ENCODE measurements at regions not wholly inside any gene's neighbourhood (a gene's known extent, or its start where the extent isn't known, plus 50 kb on each side); places are given as distances from the start of the nearest gene placed in this dataset.

- no peak for DNase-seq (ENCODE audit: low spot score)
Observed at GRCh38 chr2:177314722-177315264, 50.3 kb upstream of the NFE2L2 start.

- DNase-seq (ENCODE audit: low spot score) = no peak
Observed at GRCh38 chr2:177315364-177315763, 50.8 kb upstream of the NFE2L2 start.

GRCh38 chr2:177316756-177317155 is 52.2 kb upstream of the NFE2L2 start:
- no peak for DNase-seq (ENCODE audit: low spot score)

- DNase-seq (ENCODE audit: low spot score) = no peak
Observed at GRCh38 chr2:177317443-177317842, 52.9 kb upstream of the NFE2L2 start.

GRCh38 chr2:177317857-177318256 is 53.3 kb upstream of the NFE2L2 start:
- DNase-seq (ENCODE audit: low spot score) = no peak

- no peak for DNase-seq (ENCODE audit: low spot score)
Observed at GRCh38 chr2:177318613-177319012, 54.1 kb upstream of the NFE2L2 start.

- no peak for DNase-seq (ENCODE audit: low spot score)
Observed at GRCh38 chr2:177320596-177320995, 56.1 kb upstream of the NFE2L2 start.

GRCh38 chr2:177322801-177323261 is 58.3 kb upstream of the NFE2L2 start:
- DNase-seq (ENCODE audit: low spot score) = no peak

- no peak for DNase-seq (ENCODE audit: low spot score)
Observed at GRCh38 chr2:177324797-177325196, 60.3 kb upstream of the NFE2L2 start.

GRCh38 chr2:177325554-177325953 is 61.0 kb upstream of the NFE2L2 start:
- DNase-seq (ENCODE audit: low spot score) = no peak

GRCh38 chr2:177326005-177326404 is 61.5 kb upstream of the NFE2L2 start:
- DNase-seq (ENCODE audit: low spot score) = no peak

GRCh38 chr2:177326591-177326990 is 62.1 kb upstream of the NFE2L2 start:
- DNase-seq (ENCODE audit: low spot score) = no peak

GRCh38 chr2:177327009-177327408 is 62.5 kb upstream of the NFE2L2 start:
- DNase-seq (ENCODE audit: low spot score) = no peak

- peak; percentile 35 for DNase-seq (ENCODE audit: low spot score)
Observed at GRCh38 chr2:177328056-177328455, 63.5 kb upstream of the NFE2L2 start.

GRCh38 chr2:177329064-177329463 is 63.5 kb upstream of the AGPS start:
- no peak for DNase-seq (ENCODE audit: low spot score)

- DNase-seq (ENCODE audit: low spot score) = no peak
Observed at GRCh38 chr2:177331466-177331997, 61.0 kb upstream of the AGPS start.

- peak; percentile 62 for DNase-seq (ENCODE audit: low spot score)
Observed at GRCh38 chr2:177332026-177332991, 60.3 kb upstream of the AGPS start.

- no peak for DNase-seq (ENCODE audit: low spot score)
Observed at GRCh38 chr2:177332992-177333388, 59.6 kb upstream of the AGPS start.

- peak; percentile 78 for DNase-seq (ENCODE audit: low spot score)
Observed at GRCh38 chr2:177334940-177335543, 57.5 kb upstream of the AGPS start.

GRCh38 chr2:177335917-177336450 is 56.6 kb upstream of the AGPS start:
- no peak for DNase-seq (ENCODE audit: low spot score)

- peak; percentile 73 for DNase-seq (ENCODE audit: low spot score)
Observed at GRCh38 chr2:177338177-177338721, 54.3 kb upstream of the AGPS start.

GRCh38 chr2:177340158-177340557 is 52.4 kb upstream of the AGPS start:
- DNase-seq (ENCODE audit: low spot score) = no peak
